Transverse colon (tissue), 4 donors: ENCODE measurements at regions not wholly inside any gene's neighbourhood (a gene's known extent, or its start where the extent isn't known, plus 50 kb on each side); places are given as distances from the start of the nearest gene placed in this dataset.

Source experiments
- CTCF ChIP-seq, 5 experiments: fragments of 200-600 bp in 3 of 5; fragments of 450-650 bp in 2 of 5; sonication (generic) in 3 of 5; IDR thresholded peaks; 1 replicate in 2 of 5; 2 replicates in 3 of 5; pipeline ENCODE4 v1.5.1; 2016 to 2017; ENCODE audit warnings: antibody characterized with exemption in 5 of 5, inconsistent platforms in 3 of 5, mild to moderate bottlenecking in 2 of 5, moderate library complexity in 1 of 5
- EP300 ChIP-seq: sonication (generic); formaldehyde crosslinking; IDR thresholded peaks from one replicate; pipeline ENCODE4 v1.6.1; 2017; ENCODE audit warnings: antibody characterized with exemption, low read depth
- POLR2A ChIP-seq: fragments of 450-650 bp; IDR thresholded peaks from one replicate; pipeline ENCODE4 v1.6.1; 2016; ENCODE audit warnings: antibody characterized with exemption, mild to moderate bottlenecking, moderate library complexity
- POLR2AphosphoS5 ChIP-seq, 3 donors: sonication (generic); formaldehyde crosslinking; IDR thresholded peaks; one replicate each; pipeline ENCODE4 v1.6.1; 2016; ENCODE audit warnings: antibody characterized with exemption in 3 of 3

- TF ChIP-seq POLR2AphosphoS5 (IDR thresholded peaks at IDR 0.05), result no peak
- TF ChIP-seq CTCF (IDR thresholded peaks at IDR 0.05), result no peak
- TF ChIP-seq POLR2A, result no peak
- no peak for TF ChIP-seq EP300
Measured at GRCh38 chr17:13143001-13143400, 125.2 kb upstream of the ELAC2 start.
